Parathyroid adenoma (tissue), 2 donors: ENCODE measurements at regions not wholly inside any gene's neighbourhood (a gene's known extent, or its start where the extent isn't known, plus 50 kb on each side); places are given as distances from the start of the nearest gene placed in this dataset.

Experiments used
- H2AFZ ChIP-seq: fragments of 300-600 bp; sonication (generic); one replicate; pipeline ENCODE4 v1.7.0; 2017; ENCODE audit warnings: antibody characterized with exemption, mild to moderate bottlenecking
- H3K27ac ChIP-seq: fragments of 300-600 bp; sonication (generic); one replicate; pipeline ENCODE4 v1.7.0; 2017
- H3K27me3 ChIP-seq: fragments of 300-600 bp; sonication (generic); one replicate; pipeline ENCODE4 v1.7.0; 2017; ENCODE audit warnings: low read length; ENCODE audit not compliant: control insufficient read depth, insufficient read depth
- H3K36me3 ChIP-seq: fragments of 300-600 bp; sonication (generic); one replicate; pipeline ENCODE4 v1.7.0; 2017; ENCODE audit warnings: low read length; ENCODE audit not compliant: control insufficient read depth, insufficient read depth
- H3K4me1 ChIP-seq: fragments of 300-600 bp; sonication (generic); one replicate; pipeline ENCODE4 v1.7.0; 2017; ENCODE audit warnings: control low read depth
- H3K4me2 ChIP-seq: fragments of 300-600 bp; sonication (generic); one replicate; pipeline ENCODE4 v1.7.0; 2017; ENCODE audit warnings: low read length
- H3K4me3 ChIP-seq: fragments of 300-600 bp; sonication (generic); one replicate; pipeline ENCODE4 v1.7.0; 2017; ENCODE audit warnings: low read depth, low read length
- H3K79me2 ChIP-seq: fragments of 300-600 bp; sonication (generic); one replicate; pipeline ENCODE4 v1.7.0; 2017; ENCODE audit warnings: control low read depth
- H3K9ac ChIP-seq: fragments of 300-600 bp; sonication (generic); one replicate; pipeline ENCODE4 v1.7.0; 2017; ENCODE audit warnings: mild to moderate bottlenecking
- H3K9me3 ChIP-seq: fragments of 300-600 bp; sonication (generic); one replicate; pipeline ENCODE4 v1.7.0; 2017; ENCODE audit warnings: low read length; ENCODE audit not compliant: control insufficient read depth
- TF ChIP-seq, protein P1 (sequence below): fragments of 300-600 bp; sonication (generic); IDR thresholded peaks from one replicate; pipeline ENCODE4 v1.7.0; 2017; ENCODE audit warnings: antibody characterized with exemption, mild to moderate bottlenecking
- donor health status: primary hyperparathyroidism.

DNA sequence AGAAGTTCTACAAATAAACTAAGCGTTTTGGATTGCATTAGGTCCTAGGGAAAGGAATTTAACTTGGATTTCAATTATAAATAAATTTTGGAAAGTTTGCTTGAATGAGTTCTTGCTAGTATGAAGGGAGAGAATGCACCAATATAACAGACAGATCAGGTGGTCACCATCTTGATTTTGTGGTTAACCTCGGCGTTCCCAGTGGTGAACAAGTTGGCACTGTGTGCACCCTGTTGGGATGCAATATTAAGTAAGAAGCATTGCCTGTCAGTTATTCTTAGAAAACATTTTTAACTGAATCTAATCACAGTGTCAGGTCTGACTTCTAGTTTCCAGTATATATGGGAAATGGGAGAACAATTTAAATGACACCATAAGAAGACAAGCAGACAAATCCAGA, 673.4 kb downstream of the SLC4A3 start:
- Histone ChIP-seq H3K4me1 (no peaks in the 10 kb centered on the region), H3K4me2 (no peak overlapping the region), H3K9me3 (no peaks in the 10 kb centered on the region), H3K27ac (no peak overlapping the region), H3K79me2 (no peaks in the 10 kb centered on the region), H2AFZ (no peak overlapping the region), H3K36me3 (no peaks in the 10 kb centered on the region), H3K4me3 (no peak overlapping the region), H3K27me3 (no peaks in the 10 kb centered on the region), H3K9ac (no peak overlapping the region)
- TF ChIP-seq, protein P1, sequence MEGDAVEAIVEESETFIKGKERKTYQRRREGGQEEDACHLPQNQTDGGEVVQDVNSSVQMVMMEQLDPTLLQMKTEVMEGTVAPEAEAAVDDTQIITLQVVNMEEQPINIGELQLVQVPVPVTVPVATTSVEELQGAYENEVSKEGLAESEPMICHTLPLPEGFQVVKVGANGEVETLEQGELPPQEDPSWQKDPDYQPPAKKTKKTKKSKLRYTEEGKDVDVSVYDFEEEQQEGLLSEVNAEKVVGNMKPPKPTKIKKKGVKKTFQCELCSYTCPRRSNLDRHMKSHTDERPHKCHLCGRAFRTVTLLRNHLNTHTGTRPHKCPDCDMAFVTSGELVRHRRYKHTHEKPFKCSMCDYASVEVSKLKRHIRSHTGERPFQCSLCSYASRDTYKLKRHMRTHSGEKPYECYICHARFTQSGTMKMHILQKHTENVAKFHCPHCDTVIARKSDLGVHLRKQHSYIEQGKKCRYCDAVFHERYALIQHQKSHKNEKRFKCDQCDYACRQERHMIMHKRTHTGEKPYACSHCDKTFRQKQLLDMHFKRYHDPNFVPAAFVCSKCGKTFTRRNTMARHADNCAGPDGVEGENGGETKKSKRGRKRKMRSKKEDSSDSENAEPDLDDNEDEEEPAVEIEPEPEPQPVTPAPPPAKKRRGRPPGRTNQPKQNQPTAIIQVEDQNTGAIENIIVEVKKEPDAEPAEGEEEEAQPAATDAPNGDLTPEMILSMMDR = no peak

DNA sequence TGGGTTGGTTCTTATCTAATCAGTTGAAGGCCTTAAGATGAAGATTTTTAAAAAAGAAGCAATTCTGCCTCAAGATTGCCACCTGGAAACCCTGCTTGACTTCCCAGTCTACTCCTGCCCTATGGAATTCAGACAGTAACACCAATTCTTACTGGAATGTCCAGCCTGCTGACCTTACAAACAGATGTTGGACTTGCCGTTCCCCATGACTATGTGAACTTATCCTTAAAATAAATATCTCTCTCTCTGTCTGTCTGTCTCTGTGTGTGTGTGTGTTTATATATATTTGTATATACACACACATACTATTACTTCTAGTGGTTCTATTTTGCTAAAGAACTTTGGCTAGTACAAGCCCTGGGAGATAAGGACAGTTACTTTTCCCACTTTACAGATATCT, 675.3 kb downstream of the SLC4A3 start:
- Histone ChIP-seq H3K9me3 (no peaks in the 10 kb centered on the region), H3K36me3 (no peaks in the 10 kb centered on the region), H3K27me3 (no peaks in the 10 kb centered on the region), H3K27ac (no peak overlapping the region), H2AFZ (no peak overlapping the region), H3K79me2 (no peaks in the 10 kb centered on the region), H3K4me3 (no peak overlapping the region), H3K9ac (no peak overlapping the region), H3K4me2 (no peak overlapping the region), H3K4me1 (no peaks in the 10 kb centered on the region)
- TF ChIP-seq, protein P1 = no peak

DNA sequence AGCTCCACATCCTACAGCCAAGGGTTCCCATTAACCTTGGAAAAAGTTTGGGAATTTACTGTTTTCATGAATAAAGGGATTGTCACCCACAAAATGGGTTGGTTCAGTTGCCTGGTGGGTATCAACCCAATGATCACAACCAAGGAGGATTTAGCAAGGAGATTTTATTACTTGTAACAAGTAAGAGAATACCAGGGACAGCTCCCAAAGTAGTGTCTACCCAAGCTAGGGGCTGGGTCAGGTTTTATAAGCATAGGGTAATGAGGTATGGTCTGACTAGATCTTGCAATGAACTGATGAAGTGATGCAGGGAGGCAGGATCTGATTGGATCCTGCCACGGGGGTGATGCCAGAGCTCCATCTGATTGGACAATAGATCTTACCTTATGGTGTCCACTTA, 681.8 kb downstream of the SLC4A3 start:
- no peak overlapping the region for H2AFZ ChIP-seq
- no peaks in the 10 kb centered on the region for H3K79me2 ChIP-seq
- H3K9ac ChIP-seq = no peak overlapping the region
- H3K27ac ChIP-seq = no peak overlapping the region
- no peak overlapping the region for H3K4me3 ChIP-seq
- H3K9me3 ChIP-seq = no peaks in the 10 kb centered on the region
- no peaks in the 10 kb centered on the region for H3K27me3 ChIP-seq
- no peaks in the 10 kb centered on the region for H3K4me1 ChIP-seq
- no peak overlapping the region for H3K4me2 ChIP-seq
- TF ChIP-seq, protein P1 = no peak
- H3K36me3 ChIP-seq = no peaks in the 10 kb centered on the region

DNA sequence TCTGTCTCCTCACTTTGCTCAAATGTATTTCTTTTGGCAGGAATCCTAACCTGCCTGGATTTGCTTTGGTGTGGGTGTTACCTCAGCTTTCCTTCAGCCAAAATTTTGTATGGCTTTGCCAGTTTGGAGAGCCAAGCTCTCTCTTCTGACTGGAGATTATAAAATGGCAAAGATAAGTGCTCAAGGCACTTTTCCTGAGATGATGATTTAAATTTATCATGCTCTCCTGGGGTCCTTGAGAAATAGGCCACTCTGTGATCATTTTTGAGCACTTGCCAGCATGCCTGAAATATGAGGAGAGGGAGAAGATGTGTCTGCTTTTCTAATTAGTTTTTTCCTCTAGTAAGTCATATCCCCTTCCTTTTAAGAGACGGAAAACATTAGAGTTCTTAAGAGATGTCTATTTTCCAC, 683.0 kb downstream of the SLC4A3 start:
- Histone ChIP-seq H3K9ac (no peak overlapping the region), H3K27ac (no peak overlapping the region), H3K36me3 (no peaks in the 10 kb centered on the region), H2AFZ (no peak overlapping the region), H3K4me3 (no peak overlapping the region), H3K4me2 (no peak overlapping the region), H3K27me3 (no peaks in the 10 kb centered on the region), H3K9me3 (no peaks in the 10 kb centered on the region), H3K4me1 (no peaks in the 10 kb centered on the region), H3K79me2 (no peaks in the 10 kb centered on the region)
- TF ChIP-seq, protein P1 = no peak

DNA sequence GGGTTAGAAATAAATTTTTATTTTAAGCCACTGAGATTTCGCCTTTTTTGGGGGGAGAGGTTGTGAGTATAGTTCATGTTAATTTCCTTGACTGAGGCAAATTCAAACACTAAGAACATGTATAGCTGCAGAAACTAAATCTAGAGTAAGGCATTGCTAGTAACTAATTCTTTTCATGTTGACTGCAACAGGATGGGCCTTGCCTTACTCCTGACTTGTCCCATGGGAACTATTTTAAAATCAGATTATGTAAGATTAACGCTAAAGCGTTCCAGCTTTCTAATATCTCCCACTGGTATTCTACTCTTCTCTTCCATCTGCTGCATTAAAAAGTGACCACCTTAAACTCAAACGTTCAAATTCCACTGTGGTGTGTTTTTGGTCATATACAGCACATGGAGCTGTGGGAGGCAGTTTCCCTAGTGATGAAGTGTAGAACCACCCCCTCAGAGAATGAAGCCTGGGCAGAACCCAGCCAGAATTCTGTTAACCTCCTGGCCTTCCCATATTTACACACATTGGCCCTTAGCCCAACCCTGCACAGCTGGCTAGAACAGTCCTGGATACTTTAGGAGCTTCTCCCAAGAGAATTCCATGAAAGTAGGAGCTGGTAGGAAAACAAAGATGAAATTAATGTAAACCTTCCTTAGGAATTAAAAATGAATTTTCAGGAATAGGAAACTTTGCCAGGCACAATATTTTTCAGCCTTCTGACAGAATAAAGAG, 687.8 kb downstream of the SLC4A3 start:
- Histone ChIP-seq H3K36me3 (no peaks in the 10 kb centered on the region), H3K4me1 (no peaks in the 10 kb centered on the region), H3K27ac (no peak overlapping the region), H3K9ac (no peak overlapping the region), H3K27me3 (no peaks in the 10 kb centered on the region), H3K4me2 (no peak overlapping the region), H3K79me2 (no peaks in the 10 kb centered on the region), H3K9me3 (no peaks in the 10 kb centered on the region), H2AFZ (no peak overlapping the region), H3K4me3 (no peak overlapping the region)
- TF ChIP-seq, protein P1 = no peak
